SIG-M5 (cell line): ENCODE measurements at regions not wholly inside any gene's neighbourhood (a gene's known extent, or its start where the extent isn't known, plus 50 kb on each side); places are given as distances from the start of the nearest gene placed in this dataset.

ENCODE experiments used
- DNase-seq: peaks from one replicate; lab custom pipeline; 2025; lab: John Stamatoyannopoulos, UW

GRCh38 chr20:11395581-11395980 lies 522.1 kb upstream of the BTBD3 start:
- DNase-seq = no peak

- no peak for DNase-seq
Measured at GRCh38 chr20:11401988-11402387, 515.7 kb upstream of the BTBD3 start.

- no peak for DNase-seq
Measured at GRCh38 chr20:11403711-11404110, 514.0 kb upstream of the BTBD3 start.

- DNase-seq = no peak
Measured at GRCh38 chr20:11406877-11407276, 510.8 kb upstream of the BTBD3 start.

GRCh38 chr20:11409561-11409960 lies 508.1 kb upstream of the BTBD3 start:
- no peak for DNase-seq

GRCh38 chr20:11411765-11412164 lies 505.9 kb upstream of the BTBD3 start:
- DNase-seq = no peak

GRCh38 chr20:11426948-11427347 lies 490.7 kb upstream of the BTBD3 start:
- DNase-seq = no peak

GRCh38 chr20:11429168-11429567 lies 488.5 kb upstream of the BTBD3 start:
- DNase-seq = no peak

- DNase-seq = no peak
Measured at GRCh38 chr20:11429889-11430519, 487.7 kb upstream of the BTBD3 start.

- no peak for DNase-seq
Measured at GRCh38 chr20:11430652-11431051, 487.0 kb upstream of the BTBD3 start.

GRCh38 chr20:11431621-11432020 lies 486.1 kb upstream of the BTBD3 start:
- DNase-seq = no peak

- DNase-seq = no peak
Measured at GRCh38 chr20:11432407-11432806, 485.3 kb upstream of the BTBD3 start.

GRCh38 chr20:11436113-11436905 lies 481.4 kb upstream of the BTBD3 start:
- no peak for DNase-seq

GRCh38 chr20:11437090-11437489 lies 480.6 kb upstream of the BTBD3 start:
- DNase-seq = no peak

GRCh38 chr20:11437611-11438380 lies 479.9 kb upstream of the BTBD3 start:
- no peak for DNase-seq

- no peak for DNase-seq
Measured at GRCh38 chr20:11438412-11438811, 479.3 kb upstream of the BTBD3 start.

- no peak for DNase-seq
Measured at GRCh38 chr20:11443382-11444119, 474.1 kb upstream of the BTBD3 start.

- DNase-seq = no peak
Measured at GRCh38 chr20:11445161-11445560, 472.5 kb upstream of the BTBD3 start.

- no peak for DNase-seq
Measured at GRCh38 chr20:11445891-11446290, 471.8 kb upstream of the BTBD3 start.

- no peak for DNase-seq
Measured at GRCh38 chr20:11447371-11448100, 470.2 kb upstream of the BTBD3 start.

- DNase-seq = no peak
Measured at GRCh38 chr20:11448554-11448953, 469.1 kb upstream of the BTBD3 start.
